Activated T-cell treated with anti-CD3 and anti-CD28 coated beads for 48 hours (primary cell): ENCODE measurements at regions not wholly inside any gene's neighbourhood (a gene's known extent, or its start where the extent isn't known, plus 50 kb on each side); places are given as distances from the start of the nearest gene placed in this dataset.

Experiments
- DNase-seq: peaks from one replicate; pipeline ENCODE4 v3.0.0-alpha.2; 2020; ENCODE audit warnings: low read depth

DNA sequence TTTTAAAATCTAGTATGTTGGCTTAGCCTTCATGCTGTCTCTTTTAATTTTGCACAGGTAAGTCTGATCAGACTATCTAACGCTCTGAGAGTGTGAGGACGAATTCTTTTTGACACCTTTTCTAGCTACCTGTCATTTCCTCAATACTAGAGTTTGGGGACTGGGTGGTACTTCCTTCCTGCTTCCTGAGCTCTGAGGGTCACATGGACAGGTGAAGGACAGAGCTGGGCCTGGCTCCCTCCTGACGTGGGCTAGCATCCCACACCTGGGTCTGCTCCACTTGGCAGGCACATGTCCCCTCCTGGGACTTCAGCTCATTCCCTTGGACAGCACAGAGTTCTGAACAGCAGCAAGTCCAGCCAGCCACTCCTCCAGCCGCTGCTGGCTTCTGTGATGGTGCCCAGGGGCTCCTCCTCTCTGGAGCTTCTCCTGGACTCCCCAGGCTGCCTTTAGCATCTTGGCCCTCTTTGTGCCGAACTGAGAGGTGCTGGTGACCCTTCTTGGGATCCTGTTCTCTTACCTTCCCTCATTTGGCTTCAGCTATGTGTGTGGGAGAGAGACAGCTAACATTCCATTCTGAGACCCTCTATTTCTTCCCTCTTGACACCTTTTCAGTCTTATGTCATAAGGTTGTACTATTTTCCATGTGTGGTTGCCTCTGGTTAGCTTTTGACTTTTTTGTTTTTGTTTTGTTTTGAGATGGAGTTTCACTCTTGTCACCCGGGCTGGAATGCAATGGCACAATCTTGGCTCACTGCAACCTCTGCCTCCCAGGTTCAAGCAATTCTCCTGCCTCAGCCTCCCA, 106.9 kb downstream of the B3GNT2 start:
- DNase-seq = no peak

DNA sequence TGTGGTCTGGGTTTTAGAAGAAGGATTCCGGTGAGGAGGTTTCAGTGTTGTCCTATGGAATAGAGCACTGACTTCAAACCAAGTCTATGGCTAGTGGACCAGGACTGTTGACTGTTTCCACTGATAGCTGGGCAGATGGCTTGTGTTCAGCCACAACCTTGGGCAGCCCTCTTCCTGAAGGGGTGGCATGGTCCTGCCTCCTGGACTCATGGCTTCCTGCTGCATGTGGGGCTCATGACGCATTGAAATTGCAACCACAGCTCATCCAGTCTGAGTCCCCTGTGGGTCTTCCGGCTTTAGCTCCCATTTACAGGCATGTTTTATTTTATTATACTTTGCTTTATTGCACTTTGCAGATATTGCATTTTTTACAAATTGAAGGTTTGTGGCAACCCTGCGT, 105.0 kb downstream of the B3GNT2 start:
- DNase-seq = no peak

DNA sequence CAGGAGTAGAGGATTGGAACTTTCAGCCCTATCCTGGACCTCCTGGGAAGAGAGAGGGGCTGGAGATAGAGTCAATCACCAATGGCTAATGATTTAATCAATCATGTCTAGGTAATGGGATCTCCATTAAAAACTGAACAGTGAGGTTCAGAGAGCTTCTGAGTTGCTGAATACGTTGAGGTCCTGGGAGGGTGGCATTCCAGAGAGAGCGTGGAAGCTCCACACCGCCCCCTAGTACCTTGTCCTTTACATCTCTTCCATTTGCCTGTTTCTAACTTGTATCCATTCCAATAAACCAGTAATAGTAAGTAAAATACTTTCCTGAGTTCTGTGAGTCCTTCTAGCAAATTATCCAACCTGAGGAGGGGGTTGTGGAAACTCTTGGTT, 101.7 kb downstream of the B3GNT2 start:
- no peak for DNase-seq

DNA sequence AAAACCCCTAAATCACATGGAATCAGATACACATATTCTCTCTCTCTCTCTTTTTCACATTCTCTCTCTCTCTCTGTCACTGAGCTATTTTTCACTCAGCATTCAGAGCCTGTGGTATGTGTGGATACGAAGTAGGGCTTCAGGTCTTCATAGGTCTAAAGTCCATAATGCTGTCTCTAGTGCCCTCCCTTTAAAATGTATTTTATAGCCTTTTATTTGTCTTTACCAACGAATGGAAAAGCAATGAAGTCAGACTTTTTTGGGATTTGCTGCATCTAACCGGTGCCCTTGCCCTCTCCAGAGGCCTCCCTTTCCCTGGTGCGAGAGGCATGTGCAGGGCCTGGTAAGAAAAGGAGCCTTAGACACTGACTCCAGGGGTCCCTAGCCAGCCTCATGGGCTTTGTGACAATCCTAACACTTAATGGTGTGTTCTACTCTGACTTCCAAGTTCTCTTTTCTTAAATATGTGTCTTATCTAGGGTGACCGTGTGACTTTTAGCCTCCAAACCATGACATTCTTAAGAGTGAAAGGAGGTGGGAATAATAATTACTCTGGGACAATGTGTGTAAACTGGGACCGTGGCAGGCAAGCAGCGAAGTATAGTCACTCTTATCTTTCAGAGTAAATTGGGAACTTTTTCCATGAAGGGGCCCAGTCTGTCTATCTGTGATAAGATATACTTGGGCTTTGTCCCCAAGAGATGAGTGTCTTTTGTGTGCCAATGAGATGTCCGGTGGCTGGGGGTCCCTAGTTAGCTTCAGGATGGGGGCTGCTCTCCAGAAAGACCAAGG, 101.1 kb downstream of the B3GNT2 start:
- no peak for DNase-seq

DNA sequence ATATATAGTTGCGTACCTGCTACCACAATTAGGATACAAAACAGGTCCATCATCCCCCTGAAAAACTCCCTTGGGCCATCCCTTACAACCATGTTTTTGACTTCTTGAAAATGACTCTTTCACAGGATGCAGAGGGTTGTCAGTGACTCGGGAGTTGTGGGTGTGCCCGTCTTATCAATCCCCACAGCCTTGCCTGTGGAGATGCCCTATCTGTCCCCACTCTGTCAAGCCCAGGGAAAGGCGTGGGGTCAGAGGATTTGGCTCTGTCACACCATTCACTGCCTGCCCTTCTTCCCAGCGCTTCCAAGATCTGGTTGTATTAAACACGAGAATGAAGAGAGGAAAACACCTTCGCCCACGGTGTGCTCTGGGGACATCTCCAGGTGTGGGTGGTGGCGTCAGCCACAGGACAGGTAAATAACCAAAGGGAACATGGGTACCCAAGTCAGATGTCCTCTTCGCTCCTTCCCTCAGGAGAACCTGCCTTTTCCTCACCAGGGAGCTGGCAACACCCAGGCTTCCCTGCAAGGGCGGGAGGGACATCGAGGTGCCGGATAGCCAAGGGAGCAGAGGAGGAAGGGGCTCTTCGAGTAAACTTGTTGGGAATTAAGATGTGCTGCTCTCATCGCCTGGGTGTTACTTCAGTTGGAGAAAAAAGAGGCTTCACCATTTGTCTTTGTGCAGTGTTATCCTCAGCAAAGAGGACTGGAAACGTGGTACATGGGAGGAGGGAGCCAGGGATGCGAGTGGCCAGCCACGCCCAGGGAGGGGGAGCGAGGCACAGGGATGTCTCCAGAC, 100.3 kb downstream of the B3GNT2 start:
- no peak for DNase-seq

DNA sequence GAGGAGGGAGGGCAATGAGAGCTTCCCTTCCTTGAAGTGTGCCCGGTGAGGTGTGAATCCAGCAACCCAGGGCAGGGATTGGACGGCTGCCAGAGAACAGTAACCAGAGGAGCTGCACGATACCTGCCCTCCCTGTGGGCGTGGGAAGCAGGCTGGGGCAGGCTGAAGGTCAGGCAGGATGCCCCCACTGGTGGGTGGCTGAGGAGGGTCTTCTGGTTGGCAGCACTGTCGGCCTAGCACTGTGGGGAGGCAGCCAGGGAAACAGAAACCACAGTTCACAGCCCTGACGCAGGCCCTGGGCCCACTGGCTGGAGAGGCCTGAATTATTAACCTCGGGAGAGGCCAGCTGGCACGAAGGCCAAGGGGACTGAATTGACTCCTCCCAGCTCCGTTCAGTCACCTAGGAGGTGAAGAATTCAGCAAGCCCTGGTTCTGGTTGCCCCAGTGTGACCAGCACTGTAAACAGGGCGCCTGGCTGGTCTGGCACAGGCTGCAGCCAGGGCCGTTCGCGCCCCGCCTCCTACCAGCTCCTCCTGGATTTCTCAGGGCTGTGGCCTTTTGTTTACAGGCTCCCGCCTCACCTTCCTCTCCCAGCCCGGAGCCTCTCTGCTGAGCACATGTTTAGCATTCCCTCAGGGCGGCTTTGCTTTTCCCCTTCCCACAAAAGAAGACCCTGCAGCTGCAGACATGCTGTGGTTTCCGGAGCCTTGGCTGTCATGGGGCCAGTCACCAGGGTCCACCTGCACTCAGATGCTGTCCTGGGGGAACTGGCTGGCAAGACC, 97.8 kb downstream of the B3GNT2 start:
- no peak for DNase-seq

DNA sequence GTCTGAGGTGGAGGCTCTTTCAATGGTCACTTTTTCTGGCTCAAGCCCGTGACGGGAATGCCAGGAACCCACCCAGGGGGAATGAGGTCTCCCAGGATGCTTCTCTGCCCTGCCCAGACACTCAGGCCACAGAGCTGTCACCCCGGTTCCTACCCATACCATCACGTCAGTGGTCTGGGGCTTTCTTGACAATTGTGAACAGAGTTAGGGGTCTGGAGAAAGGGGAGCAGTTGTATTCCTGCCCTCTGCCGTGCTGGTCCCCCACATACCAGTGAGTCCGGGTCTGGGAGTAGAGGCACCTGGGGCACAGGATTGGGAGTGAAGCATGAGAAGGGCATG, 97.2 kb downstream of the B3GNT2 start:
- DNase-seq = no peak

DNA sequence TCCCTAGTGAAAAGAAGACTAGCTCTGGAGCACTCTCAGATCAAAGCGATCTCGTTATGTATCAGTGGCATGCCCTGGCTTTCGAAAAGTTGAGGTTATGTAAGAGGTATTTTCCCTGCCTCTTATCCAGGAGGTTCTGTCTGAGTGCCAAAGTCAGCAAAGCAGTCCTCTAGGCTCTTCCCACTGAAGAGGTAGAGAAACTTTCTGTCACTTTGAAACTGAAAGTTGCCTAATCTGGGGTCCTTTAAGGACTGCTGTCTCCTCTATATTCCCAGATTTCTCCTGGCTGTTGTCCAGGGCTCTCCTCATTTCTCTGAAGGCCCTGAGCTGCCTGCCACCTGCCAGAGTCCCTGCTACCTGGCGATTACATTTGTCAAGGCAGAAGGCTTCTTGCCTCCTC, 96.3 kb downstream of the B3GNT2 start:
- no peak for DNase-seq

DNA sequence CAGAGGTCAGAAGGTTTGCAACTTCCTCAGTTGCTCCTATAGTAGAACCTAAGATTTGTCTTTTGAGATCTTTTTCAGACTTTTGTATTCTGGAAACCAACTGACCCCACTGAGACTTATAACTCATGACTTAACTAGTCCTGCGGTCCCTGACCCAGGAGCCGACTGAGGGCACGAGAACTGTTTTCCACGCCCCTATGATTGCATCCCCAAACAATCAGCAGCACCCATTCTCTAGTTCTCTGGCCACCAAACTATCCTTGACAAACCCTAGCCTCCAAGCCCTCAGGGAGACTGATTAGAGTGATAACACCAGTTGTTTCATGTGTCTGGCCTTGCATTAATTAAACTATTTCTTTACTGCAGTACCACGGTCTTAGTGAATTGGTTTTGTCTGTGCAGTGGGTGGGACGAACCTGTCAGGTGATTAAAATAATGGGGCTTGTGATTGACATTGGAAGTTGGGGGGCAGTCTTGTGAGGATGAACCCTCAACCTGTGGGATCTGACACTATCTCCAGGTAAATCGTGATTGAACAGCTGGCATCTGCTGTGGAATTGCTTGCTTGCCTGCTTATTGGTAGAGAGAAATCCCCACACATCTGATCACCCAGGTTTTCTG, 95.7 kb downstream of the B3GNT2 start:
- no peak for DNase-seq

DNA sequence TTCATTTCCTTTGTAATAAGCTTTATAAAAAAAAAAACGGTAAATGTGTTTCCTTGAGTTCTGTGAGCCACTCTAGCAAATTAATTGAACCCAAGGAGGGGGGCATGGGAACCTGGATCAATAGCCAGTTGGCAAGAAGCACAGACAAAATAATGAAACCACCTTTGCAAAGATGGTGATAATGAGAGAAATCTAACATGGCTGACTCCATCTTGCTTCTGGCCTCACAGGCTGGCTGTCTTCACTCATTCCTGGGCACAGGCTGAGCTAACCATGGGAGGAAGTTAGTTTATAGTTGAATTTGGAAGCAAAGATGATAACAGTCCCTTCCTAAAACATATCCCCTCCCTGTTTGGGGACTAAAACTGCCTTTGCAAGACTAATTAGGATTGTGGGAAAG, 95.1 kb downstream of the B3GNT2 start:
- DNase-seq = no peak

DNA sequence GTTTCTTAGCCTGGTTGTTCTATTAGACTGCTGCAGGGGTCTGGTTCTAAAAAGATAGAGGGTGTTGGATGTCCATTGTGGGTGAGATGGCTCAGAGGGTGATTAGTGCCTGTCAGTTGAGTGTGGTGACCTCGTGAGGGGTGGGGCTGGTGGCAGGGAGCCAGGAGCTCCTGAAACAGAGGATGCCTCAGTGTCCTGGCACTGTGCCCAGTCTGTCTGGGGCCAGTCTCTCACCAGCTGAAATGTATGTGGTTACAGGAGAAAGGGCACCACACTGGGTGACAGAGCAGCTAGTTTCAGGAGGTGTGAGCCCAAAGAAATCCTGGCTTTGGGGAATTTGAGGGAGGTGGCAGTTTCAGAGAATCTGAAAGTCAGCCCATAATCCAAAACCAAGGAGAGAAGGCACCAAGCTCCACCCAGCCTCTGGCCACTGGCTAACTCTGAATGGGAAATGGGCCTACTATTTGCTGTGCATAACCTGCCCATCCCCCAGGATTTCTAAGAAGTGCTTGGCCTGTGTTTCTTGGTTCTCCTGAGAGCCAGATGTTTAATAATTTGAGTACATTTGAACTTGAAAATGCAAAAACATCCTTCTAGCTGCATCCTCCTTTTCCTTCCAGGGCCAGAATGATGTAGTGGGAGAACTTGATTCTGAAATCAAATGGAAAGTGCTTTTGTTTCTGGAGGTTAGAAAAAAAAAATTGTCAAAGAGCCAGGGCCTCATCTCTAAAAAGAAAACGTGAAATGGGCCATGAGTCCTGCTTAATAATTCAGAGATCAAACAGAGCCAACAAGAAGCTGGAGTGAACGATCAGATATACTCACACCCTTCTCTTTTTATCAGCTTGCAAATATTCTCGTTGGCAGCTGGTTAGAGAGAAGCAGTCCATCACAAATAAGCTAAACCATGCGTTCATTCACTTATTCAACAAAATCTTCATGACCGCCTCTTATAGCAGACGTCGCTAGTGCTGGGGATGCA, 92.3 kb downstream of the B3GNT2 start:
- DNase-seq = peak; percentile 42

DNA sequence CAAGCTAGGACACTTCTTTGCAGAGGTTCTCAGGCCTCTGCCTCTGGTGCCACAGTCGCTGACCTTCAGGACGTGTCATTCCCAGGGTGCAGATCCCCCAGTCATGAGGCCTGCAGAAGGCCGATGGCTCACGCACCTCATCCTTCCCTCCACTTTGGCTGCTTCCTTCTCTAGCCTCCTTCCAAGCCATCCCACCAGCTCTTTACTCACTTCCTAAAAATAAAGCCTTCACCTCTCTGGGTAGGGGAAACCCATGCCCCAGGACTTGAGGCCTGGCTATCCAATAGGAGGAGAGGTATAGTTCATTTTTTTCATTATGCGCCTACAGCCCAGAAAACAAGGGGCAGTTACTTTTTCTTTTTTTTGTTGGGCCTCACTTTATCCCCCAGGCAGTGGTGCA, 91.4 kb downstream of the B3GNT2 start:
- DNase-seq = no peak

DNA sequence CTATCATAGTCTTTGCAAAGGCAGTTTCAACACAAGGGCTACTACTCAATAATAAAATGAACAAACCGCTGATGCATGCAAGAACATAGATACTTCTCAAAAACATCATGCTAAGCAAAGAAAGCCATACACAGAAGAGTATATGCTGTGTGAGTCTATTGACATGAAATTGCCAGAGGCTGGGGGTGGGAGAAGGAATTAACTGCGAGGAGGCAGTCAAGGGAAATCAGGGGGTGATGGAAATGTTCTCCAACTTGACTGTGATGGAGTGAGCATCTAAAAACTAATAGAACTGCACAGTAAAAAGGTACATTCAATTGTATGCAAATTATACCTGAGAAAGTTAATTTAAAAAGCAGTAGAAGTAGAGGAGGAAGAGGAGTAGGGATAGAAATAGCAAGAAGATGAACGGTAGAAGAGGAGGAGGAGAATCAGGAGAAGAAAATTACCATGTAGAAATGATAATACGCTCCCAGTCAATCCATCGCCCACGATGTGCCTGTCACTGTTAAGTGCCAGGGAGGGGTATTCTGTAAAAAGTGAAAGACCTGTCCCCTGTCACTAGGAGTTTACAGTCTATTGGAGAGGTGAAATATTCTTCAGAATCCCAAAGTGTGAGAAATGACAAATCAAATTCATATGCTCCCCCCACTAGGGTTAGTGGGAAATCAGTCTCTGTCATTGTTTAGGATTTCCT, 90.3 kb downstream of the B3GNT2 start:
- DNase-seq = no peak

DNA sequence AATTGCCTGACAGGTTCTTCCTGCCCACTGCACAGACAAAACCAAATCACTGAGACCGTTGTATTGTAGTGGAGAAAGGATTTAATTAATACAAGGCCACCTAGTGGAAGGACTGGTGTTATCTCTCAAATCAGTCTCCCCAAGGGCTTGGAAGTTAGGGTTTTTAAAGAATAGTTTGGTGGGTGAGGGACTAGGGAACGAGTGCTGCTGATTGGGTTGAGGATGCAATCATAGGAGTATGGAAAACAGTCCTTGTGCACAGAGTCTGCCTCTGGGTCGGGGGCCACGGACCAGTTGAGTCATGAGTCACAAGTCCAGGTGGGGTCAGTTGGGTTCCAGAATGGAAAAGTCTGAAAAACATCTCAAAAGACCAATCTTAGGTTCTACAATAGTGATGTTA, 89.1 kb downstream of the B3GNT2 start:
- DNase-seq = no peak

DNA sequence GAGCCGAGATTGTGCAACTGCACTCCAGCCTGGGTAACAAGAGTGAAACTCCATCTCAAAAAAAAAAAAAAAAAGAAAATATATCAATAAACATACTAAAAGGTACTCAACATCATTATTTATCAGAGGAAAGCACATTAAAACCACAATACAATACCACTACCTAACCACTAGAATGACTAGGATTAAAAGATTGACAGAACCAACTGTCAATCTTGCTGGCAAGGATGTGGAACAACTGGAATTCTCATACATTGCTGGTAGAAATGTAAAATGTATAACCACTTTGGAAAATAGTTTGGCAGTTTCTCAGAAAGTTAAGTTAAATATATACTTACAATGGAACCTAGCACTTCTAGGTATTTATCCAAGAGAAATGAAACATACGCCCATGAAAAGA, 88.6 kb downstream of the B3GNT2 start:
- DNase-seq = no peak

DNA sequence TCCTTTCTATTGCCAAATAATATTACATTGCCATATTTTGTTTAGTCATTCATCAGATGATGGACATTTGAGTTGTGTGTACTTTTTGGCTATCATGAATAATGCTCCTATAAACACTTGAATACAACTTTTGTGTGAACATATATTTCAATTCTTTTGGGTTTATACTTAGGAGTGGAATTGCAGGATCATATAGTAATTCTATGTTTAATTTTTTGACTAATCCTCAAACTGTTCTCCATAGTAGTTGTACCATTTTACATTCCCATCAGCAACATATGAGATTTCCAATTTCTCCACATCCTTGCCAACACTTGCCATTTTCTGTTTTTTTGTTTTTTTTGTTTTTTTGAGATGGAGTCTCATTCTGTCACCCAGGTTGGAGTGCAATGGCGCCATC, 87.2 kb downstream of the B3GNT2 start:
- DNase-seq = no peak

DNA sequence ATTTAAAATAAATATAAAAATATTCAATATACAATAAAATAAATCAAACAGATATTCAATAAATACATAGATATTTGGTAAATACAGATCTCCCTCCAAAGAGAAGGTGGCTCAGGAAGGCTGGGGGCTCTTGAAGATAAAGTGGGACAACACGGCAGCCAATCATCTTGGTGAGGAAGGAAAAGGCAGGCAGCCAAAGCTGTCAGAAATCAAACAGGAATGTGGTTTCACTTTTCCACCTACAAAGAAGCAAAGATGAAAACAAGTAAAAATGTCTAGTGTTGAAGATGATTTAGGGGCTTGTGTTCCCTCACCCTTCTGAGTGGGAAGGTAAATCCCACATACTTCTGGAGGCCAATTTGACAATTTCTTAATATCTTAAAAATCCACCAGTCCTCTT, 85.7 kb downstream of the B3GNT2 start:
- no peak for DNase-seq

DNA sequence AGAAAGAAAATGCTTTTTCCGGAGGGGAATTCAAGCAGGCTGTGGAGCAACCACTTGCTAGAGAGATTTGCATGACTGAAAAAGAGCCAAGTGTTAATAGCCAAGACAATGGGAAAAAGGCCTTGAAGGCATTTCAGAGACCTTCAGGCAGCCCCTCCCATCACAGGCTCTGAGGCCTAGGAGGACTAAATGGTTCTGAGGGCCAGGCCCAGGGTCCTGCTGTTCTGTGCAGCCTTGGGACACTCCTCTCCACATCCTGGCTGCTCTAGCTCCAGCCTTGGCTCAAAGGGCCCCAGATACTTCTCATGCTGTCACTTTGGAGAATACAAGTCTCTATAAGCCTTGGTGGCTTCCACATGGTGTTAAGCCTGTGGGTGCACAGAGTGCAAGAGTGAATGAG, 81.8 kb downstream of the B3GNT2 start:
- DNase-seq = no peak
